Body of pancreas (tissue), 4 donors: ENCODE measurements at regions not wholly inside any gene's neighbourhood (a gene's known extent, or its start where the extent isn't known, plus 50 kb on each side); places are given as distances from the start of the nearest gene placed in this dataset.

Experiments used
- ATAC-seq: fragments of 150-250 bp; one replicate; pipeline ENCODE4 v1.9.1; 2016
- DNase-seq, 4 donors: peaks; one replicate each; pipeline ENCODE4 v3.0.0-alpha.2; 2019
- H3K27ac ChIP-seq, 4 donors: fragments of 200-600 bp; sonication (generic); 1 replicate in 3 of 4; 2 replicates in 1 of 4; pipeline versions ENCODE4 v1.5.1 to v1.6.1; 2016 to 2019; ENCODE audit warnings: mild to moderate bottlenecking in 1 of 4, mixed read lengths in 1 of 4, moderate library complexity in 1 of 4
- H3K27me3 ChIP-seq, 2 donors: fragments of 200-600 bp; sonication (generic); one replicate each; pipeline ENCODE4 v1.6.0; 2016; ENCODE audit warnings: mild to moderate bottlenecking in 1 of 2
- H3K36me3 ChIP-seq, 2 donors: fragments of 200-600 bp; sonication (generic); replicated peaks in 1 of 2; 2 replicates each; pipeline ENCODE4 v1.5.1; 2016; ENCODE audit warnings: low read depth in 2 of 2; ENCODE audit not compliant: insufficient read depth in 1 of 2
- H3K4me1 ChIP-seq: fragments of 200-600 bp; sonication (generic); one replicate; pipeline ENCODE4 v1.6.0; 2016
- H3K4me3 ChIP-seq, 2 donors: fragments of 200-600 bp; sonication (generic); 1 replicate in 1 of 2; 2 replicates in 1 of 2; pipeline ENCODE4 v1.5.1; 2016 to 2019
- H3K9me3 ChIP-seq, 3 donors: fragments of 200-600 bp; sonication (generic); 1 replicate in 2 of 3; 2 replicates in 1 of 3; pipeline ENCODE4 v1.5.1; 2016
- CTCF ChIP-seq, 7 experiments: fragments of 450-650 bp in 4 of 7; fragments of 200-600 bp in 3 of 7; sonication (generic) in 3 of 7; IDR thresholded peaks; one replicate each; pipeline ENCODE4 v1.5.1; 2016 to 2019; ENCODE audit warnings: antibody characterized with exemption in 7 of 7
- POLR2A ChIP-seq, 3 donors: fragments of 450-650 bp; IDR thresholded peaks; one replicate each; pipeline ENCODE4 v1.6.1; 2016; ENCODE audit warnings: antibody characterized with exemption in 3 of 3, mild to moderate bottlenecking in 2 of 3
- WGBS, 2 donors: methylation state at CpG; one replicate each; pipeline ENCODE4 v1.1.5; 2017; 5-methylcytosine and 5-hydroxymethylcytosine counted together
- intact Hi-C: fragments of 100-400 bp; cut with DNase I; formaldehyde crosslinking; loops from one replicate; pipeline ENCODE4 v1.15.1; 2023

GRCh38 chrX:40484408-40485091, 96.2 kb upstream of the ATP6AP2 start:
- intact Hi-C loops = no loop called here
- H3K36me3 ChIP-seq = no peaks in the 10 kb centered on the region
- ATAC-seq (peak; percentile 50), DNase-seq (no peak)
- H3K4me1 ChIP-seq = no peaks in the 10 kb centered on the region
- 24 to 49% methylated on average over 3 to 8 of the region's 8 CpGs for WGBS, 2 donors
- no peak overlapping the region for H3K4me3 ChIP-seq
- TF ChIP-seq CTCF (IDR thresholded peaks at IDR 0.05) (no peak), POLR2A (IDR thresholded peaks at IDR 0.05) (no peak)
- H3K27me3 ChIP-seq = no peaks in the 10 kb centered on the region
- H3K27ac ChIP-seq = peak overlapping the region in 1 of 4 donors; percentile 36
- no peaks in the 10 kb centered on the region for H3K9me3 ChIP-seq

GRCh38 chrX:40483502-40483901, 97.3 kb upstream of the ATP6AP2 start:
- Histone ChIP-seq H3K9me3 (no peaks in the 10 kb centered on the region), H3K27me3 (no peaks in the 10 kb centered on the region), H3K36me3 (no peaks in the 10 kb centered on the region), H3K4me1 (no peaks in the 10 kb centered on the region), H3K4me3 (no peak overlapping the region), H3K27ac (no peak overlapping the region)
- intact Hi-C loops = no loop called here
- WGBS, 2 donors = 83 to 92% methylated on average over 1 to 2 of the region's 2 CpGs
- no peak for DNase-seq
- ATAC-seq = no peak
- TF ChIP-seq CTCF (IDR thresholded peaks at IDR 0.05) (no peak), POLR2A (IDR thresholded peaks at IDR 0.05) (no peak)

- Histone ChIP-seq H3K27me3 (no peaks in the 10 kb centered on the region), H3K36me3 (no peaks in the 10 kb centered on the region), H3K4me1 (no peaks in the 10 kb centered on the region), H3K4me3 (no peak overlapping the region), H3K27ac (no peak overlapping the region), H3K9me3 (no peaks in the 10 kb centered on the region)
- ATAC-seq (no peak), DNase-seq (no peak)
- intact Hi-C loops = no loop called here
- 85 to 93% methylated on average over 5 to 6 of the region's 7 CpGs for WGBS, 2 donors
- no peak for TF ChIP-seq CTCF (IDR thresholded peaks at IDR 0.05)
- no peak for TF ChIP-seq POLR2A (IDR thresholded peaks at IDR 0.05)
Observed at GRCh38 chrX:40479777-40480318, 100.9 kb upstream of the ATP6AP2 start.

- Histone ChIP-seq H3K36me3 (no peaks in the 10 kb centered on the region), H3K4me1 (no peaks in the 10 kb centered on the region), H3K9me3 (no peaks in the 10 kb centered on the region), H3K27ac (no peak overlapping the region), H3K27me3 (no peaks in the 10 kb centered on the region), H3K4me3 (no peak overlapping the region)
- intact Hi-C loops = no loop called here
- ATAC-seq (no peak), DNase-seq (no peak)
- no peak for TF ChIP-seq POLR2A (IDR thresholded peaks at IDR 0.05)
- WGBS, 2 donors = 92 to 93% methylated on average over 2 of the region's 2 CpGs
Observed at GRCh38 chrX:40478474-40479065, 102.2 kb upstream of the ATP6AP2 start.

- no peak for ATAC-seq
- Histone ChIP-seq H3K4me3 (no peak overlapping the region), H3K9me3 (no peaks in the 10 kb centered on the region), H3K4me1 (peaks cover 9% of the 10 kb centered on the region), H3K27me3 (no peaks in the 10 kb centered on the region), H3K27ac (no peak overlapping the region), H3K36me3 (no peaks in the 10 kb centered on the region)
- WGBS, 2 donors = 61 to 73% methylated on average over 5 to 7 of the region's 7 CpGs
- TF ChIP-seq POLR2A (IDR thresholded peaks at IDR 0.05) (no peak), CTCF (IDR thresholded peaks at IDR 0.05) (no peak)
- intact Hi-C loops = no loop called here
- DNase-seq = no peak
Observed at GRCh38 chrX:40476958-40477357, 103.8 kb upstream of the ATP6AP2 start.
